HG02852 (cell line): ENCODE measurements at regions not wholly inside any gene's neighbourhood (a gene's known extent, or its start where the extent isn't known, plus 50 kb on each side); places are given as distances from the start of the nearest gene placed in this dataset.

Experiments
- ATAC-seq: cut with Tn5 transposase; IDR thresholded peaks from one replicate; pipeline ENCODE4 v1.9.1; 2021; ENCODE audit warnings: mild to moderate bottlenecking, moderate library complexity; ENCODE audit not compliant: unreplicated experiment

DNA sequence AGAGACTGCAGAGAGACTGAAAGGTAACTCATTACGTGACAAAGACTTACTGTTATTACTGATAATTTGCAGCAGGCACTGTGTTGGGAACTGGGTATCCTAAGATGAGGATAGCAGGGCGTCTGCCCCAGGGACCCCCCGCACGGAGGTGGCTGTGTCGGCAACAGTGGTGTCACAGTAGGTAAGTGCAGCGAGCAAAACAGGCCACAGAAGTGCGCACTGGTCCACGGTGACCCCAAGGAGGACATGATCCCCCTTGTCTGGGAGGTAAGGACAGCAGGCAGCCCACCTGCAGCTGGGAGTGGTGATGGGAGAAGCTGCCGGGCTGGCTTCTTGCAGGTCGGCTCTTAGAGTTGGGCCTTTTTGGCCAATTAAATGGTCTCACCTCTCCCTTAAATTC lies 82.9 kb downstream of the FAM43A start:
- no peak for ATAC-seq

DNA sequence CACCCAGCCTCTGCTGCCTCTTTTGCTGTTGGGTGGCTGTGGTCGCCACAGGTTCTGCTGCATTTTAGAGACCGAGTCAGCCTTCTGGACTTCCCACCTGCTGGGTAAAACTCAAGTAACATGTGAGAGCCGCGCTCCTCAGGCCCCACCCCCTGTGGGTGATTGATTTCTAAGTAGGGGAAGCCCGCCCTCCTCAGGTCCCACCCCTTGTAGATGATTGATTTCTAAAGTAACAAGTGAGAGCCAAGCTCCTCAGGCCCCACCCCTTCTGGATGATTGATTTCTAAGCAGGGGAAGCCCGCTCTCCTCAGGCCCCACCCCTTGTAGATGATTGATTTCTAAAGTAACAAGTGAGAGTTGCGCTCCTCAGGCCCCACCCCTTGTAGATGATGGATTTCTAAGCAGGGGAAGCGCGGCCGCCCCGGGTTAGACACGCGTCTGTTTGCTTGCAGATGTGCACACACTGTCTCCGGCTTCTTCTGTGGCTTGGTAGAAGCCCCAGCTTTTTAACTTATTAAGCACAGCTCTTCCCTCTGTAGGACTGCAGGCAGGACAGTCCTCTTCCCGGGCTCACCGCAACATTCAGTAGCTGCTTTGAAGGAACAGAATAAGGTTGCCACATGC lies 83.4 kb downstream of the FAM43A start:
- peak; percentile 95 for ATAC-seq

DNA sequence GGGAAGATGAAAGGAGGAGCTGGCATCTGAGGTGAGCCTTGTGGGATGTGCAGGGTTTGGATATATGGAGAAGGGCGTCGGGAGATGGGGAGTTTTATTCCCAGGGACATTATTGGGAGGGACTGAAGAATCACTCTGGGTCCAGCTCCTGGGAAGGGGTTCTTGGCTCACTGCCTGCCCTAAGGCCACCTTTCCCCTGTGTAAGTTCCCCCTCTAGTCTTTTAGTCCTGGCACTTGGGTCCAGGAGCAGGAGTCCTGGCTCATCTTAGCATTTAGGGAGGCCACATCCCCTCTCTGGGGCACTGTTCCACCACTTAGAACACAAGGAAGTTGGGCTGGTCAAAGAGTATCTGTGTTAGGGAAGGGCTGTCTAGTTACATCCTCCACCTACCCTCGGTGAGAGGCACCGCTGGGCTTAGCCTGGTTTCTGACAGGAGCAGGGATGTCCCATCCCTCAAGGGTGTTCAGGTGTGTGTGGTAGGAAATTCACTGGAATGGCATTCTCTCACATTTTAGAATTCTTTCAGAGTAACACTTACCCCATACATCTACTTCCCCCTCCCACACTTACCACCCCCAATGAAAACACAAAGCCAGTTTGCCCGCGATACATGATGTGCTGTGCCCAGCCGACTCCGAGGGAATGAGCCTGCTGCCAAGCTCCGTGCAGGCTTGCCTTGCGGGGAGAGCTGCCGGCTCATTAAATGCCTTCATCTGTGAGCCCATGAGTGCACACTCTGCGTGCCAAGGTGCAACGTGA lies 86.7 kb downstream of the FAM43A start:
- no peak for ATAC-seq

DNA sequence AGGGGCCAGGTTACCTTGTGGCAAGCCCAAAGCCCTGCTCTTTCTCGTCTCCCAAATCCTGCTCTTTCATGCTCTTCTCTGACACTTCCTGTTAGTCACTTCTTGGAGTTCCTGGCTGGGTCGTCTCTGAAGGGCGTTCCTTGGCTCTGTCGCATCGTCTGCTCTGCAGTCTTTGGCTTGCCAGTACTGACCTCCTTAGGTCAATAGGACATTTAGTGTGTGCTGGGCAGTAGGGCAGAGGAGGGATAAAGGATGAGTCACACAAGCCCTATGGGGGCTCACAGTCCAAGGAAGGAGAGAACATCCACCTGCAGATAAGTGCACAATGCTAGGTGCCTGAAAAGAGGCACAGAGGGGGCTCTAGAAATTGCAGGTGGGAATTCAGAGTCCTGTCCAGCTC lies 87.5 kb downstream of the FAM43A start:
- no peak for ATAC-seq

DNA sequence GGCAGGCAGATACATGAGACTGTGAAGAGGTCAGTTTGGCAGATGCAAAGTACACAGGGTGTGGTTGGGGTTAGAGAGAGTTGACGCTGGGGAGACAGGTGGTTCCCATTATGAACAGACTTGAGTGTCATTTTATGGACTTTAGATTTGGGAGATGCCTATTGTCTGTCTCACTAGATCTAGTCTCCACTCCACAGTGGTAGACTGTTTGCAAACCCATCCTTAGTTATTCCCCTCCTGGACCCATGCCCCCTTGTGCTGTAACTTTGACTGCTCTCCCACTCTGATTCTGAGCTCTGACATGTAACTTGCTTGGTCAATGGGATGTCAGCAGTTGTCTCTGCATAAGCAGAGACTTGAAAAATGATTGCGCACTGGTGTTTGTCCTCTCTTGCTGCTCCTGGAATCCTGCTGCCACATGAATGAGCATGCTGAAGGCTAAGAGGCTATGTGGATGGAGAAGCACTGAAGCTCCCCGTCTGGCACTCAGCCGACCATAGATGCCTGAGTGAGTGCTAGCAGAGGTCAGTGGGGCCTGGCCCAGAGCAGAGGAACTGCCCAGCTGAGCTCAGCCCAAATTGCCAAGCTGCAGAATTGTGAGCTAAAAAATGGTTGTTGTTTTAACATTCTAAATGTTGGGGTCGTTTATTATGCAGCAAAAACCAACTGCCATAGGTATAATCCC lies 88.2 kb downstream of the FAM43A start:
- ATAC-seq: no peak

DNA sequence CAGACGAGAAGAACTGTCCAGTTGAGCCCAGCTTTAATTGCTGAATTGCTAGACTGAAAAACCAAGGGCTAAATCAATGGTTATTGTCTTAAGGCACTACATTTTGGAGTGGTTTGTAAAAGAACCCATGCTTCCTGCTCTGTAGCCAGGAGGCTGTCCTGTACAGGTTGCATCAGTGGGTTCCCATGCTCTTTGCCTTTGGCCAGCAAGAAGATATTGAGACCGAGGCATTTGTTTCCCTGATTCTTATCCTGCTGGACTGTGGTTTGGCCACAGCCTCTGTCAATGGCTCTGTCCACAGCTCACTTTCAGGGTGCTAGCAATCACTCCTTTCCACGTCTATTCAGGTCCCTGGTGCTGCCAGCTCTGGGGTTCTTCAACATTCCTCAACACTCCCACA lies 89.6 kb downstream of the FAM43A start:
- no peak for ATAC-seq

DNA sequence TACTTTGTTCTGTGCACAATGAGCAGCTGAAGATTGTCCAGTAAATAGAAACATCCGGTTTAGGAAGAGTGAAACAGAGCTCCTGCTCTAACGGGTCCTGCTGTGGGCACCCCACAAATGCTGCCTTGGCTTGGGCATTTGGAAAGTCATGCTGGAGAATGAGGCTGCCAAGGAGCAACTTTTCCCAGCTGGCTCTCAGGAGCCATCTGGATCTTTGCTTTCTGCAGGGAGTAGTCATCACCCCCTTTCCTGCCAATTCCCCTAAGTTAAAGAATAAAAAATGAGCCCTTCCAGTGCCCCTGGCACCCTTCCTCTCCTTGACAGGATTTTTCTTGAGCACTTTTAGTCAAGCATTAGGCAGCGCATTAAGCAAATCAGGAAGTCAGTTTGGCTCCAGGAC lies 90.0 kb downstream of the FAM43A start:
- no peak for ATAC-seq

DNA sequence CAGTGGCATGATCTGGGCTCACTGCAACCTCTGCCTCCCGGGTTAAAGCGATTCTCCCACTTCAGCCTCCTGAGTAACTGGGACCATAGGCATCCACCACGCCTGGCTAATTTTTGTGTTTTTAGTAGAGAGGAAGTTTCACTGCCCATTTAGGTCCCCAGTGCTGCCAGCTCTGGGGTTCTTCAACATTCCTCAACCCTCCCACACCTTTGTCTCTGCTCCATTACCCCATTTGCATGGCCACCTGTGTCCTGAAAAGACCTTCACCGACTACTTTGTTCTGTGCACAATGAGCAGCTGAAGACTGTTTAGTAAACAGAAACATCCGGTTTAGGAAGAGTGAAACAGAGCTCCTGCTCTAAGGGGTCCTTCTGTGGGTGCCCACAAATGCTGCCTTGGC lies 92.0 kb downstream of the FAM43A start:
- no peak for ATAC-seq

DNA sequence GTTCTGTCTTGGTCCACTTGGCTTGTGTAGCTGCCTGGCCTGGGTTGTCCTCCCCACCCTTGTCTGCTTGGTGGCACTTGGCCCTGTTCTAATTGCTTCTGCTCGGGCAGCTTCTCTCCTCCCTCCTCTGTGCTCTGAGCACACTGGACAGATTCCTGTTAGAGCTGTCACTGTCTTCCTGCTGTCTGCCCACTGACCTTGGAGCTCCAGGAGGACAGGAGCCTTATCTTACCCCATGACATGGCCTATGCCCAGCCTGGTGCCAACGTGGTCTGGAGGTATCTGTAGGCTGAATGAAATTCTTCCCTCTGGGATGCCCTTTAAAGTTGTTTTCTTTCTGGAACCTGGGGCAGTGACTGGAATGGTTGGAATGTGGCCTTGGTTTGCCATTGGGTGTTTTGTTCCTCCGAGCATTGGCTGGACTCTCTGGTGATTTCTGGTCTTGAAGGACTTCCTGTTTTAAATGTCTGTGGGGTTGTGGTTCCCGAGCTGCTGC lies 94.1 kb downstream of the FAM43A start:
- ATAC-seq: no peak

DNA sequence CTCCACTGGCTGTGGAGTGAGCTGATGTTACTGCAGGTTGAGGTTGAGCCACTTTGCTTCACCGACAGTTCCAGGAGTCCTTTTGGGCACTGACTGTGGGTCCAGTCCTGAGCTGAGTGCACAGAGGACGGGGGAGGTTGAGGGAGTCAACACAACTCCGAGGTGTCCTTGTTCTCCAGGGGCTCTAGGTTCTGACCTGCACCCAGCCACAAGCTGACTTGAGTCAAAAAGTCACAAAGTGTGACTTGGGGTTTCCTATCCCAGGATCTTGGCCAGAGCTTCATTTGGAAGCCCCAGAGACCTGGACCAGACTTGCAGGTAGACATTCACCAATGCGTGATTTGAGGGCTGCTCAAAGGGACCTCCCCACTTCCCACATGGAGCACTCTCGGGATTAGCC lies 95.0 kb downstream of the FAM43A start:
- ATAC-seq: no peak

DNA sequence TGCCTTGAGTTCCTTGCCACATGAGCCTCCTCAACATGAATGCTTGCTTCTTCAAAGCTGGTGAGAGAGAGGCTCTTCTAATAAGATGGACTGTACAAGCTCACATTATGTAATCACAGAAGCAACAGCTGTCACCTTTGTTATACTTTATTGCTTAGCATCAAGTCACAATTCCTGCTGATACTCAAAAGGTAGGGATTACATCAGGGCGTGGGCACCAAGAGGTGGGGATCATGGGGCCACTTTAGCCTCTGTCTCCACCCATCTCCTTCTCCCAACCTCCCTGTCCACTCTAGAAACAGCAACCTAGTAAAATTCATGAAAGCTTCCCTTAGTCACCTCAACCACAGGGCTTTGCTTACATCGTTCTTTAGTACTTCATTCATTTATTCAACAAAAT lies 95.9 kb downstream of the FAM43A start:
- no peak for ATAC-seq

DNA sequence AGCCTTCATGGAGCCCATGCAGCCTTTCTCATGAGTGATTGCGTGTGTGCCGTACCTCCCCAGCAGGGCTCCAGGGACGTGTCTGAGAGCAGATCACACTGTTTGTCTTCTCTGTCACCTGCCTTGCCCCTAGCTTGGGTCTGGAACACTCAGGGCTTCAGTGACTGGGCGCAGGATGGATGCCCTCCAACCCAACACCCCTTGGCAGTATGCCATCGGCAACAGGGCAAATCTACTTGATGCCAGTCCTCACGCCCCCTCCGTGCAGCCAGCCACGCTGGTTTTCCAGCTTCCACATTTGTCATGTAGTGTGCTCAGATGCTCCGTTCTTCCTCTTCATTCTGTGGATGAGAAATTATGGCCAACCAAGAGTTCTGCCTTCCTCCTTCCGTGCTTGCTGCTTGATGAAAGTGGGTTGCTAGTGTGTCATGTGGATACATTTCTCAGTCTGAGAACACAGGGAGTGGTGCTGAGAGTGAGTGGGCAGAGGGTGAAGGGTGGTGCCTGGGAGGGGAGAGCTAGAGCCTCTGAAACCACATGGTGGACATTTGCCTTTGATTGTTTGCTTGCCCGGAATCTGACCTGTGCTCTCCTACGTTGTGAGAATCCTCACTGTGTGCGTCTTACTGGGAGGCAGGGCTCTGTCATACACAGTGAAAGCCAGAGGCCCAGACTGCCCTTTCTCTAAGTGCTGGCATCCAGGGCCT lies 97.2 kb downstream of the FAM43A start:
- ATAC-seq: no peak

DNA sequence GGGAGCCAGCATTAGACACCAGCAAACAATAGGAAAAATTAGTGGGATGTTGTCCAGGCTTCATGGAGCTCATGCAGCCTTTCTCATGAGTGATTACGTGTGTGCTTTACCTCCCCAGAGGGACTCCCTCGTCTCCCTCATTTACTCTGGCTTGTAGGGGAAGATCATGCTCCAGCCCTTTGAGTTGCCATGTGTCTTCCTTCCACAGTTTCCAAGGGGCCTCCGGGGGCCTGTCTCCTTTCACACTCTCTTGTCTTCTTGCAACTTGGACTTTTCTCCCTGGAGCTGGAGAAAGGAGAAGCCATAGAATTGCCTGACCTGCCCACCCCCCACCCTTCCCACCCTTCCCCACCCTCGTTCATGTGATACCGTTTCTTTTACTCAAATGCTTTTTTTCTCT lies 98.7 kb downstream of the FAM43A start:
- no peak for ATAC-seq

DNA sequence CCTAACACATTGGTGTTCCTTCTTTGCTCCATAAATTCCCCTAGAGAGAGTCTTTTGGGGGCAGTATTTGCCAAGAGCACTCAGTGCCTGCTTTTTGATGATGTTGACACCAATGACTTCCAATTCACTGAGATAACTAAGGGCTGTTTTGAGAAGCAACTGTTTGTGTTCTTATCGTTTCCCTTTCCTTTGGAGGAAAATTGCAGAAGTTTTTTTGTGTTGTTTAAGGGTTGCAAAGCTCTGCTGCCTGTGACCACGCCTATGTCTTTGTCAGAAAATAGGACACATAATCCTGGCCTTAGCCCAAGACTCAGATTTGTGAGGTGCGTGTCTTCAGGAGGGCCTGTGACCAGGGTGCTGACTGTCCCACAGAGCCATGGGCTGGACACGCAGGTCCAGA lies 99.6 kb downstream of the FAM43A start:
- ATAC-seq: no peak

DNA sequence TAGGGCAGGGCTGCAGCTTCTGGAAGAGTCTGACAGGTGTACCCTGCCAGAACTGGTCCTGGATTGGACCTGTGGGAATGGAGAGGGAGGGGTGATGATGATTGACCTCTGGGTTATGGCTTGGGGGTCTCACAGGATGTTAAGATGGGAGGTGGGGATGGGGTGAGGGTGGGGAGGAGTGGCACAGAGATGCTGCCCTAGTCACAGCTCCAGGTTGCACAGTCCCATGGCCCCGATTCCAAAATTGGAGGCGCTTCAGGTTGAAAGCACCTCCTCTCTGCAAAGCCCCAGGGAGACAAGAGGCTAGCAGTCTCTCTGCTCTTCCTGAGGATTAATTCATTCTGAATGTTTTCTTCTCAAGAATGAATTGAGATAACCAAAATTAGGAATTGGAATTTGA lies 101.4 kb downstream of the FAM43A start:
- ATAC-seq: no peak

DNA sequence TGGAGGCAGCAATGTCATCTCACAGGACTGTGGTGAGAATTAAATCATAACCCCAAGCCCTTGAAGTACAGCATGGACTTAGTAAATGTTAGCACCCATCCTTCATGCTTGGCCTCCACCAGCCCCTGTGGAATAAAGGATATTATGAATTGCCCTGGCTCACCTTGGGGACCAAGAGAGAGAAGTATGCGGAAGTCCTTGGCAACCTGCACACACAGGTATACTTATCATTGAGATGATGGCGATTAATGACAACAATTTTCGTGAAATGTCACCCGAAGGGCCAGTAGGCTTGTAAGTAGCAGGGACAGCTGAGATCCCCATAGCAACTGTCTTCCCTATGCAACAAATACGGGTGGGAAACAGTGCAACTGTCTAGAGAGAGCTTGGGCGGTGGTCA lies 102.0 kb downstream of the FAM43A start:
- ATAC-seq: no peak

DNA sequence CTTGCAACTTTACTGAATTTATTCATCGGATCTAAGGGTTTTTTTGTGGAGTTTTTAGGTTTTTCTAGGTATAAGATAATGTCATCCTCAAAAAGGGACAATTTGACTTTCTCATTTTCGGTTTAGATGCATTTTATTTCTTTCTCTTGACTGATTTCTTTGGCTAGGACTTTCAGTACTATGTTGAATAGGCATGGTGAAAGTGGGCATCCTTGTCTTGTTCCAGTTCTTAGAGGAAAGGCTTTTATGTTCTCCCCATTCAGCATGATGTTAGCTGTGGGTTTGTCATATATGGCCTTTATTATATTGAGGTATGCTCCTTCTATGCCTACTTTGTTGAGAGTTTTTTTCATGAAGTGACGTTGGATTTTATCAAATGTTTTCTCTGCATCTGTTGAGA lies 106.7 kb downstream of the FAM43A start:
- no peak for ATAC-seq

DNA sequence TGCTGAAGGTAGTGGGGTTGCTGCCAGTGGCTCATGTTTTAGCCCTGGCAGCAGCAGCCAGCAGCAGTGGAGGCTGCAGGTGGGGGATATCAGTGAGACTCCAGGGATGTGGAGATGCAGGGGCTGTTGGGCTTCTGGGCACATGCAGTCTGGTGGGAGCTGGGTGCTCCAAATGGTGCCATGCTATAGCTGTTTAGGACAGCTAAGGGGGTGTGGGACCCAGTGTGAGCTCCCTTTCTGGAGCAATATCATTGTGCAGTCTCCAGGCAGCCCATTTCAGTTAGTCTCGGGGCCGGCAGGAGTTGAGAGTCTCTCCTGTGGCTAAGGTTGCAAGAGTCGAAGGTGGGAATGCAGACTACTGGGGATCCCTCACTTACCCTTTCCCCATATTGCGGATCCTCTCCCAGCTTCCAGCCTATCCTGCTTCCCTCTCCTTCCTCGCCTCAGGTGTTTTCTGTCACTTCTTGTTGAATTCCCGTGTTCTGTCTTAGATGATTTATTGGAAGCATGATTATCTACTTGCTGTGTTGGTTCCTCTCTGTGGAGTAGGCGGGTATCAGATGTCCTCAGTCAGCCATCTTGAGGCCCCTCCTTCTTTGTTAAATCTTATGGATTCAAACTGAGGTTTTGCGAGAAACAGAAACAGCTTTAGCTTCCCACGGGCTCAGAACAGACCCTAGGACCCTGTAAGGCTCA lies 112.0 kb downstream of the FAM43A start:
- ATAC-seq: no peak

DNA sequence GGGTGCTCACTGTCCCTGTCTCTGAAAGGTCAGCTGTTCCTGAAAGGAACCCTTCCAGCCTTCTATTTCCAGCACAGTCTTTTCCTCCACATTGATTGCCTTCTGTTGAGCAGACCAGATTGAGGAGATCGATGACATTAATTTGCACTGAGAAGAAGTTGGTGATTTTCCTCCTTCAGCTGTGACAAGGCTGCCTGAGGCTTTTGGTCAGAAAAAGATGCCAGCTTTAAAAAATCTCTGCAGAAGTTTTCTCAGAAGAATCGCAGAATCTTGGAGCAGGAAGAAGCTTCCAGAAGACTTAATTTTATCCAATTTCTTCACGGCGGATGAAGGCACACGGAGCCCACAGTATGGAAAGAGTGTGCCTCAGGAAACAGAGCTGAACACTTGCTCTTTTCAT lies 112.8 kb downstream of the FAM43A start:
- no peak for ATAC-seq

DNA sequence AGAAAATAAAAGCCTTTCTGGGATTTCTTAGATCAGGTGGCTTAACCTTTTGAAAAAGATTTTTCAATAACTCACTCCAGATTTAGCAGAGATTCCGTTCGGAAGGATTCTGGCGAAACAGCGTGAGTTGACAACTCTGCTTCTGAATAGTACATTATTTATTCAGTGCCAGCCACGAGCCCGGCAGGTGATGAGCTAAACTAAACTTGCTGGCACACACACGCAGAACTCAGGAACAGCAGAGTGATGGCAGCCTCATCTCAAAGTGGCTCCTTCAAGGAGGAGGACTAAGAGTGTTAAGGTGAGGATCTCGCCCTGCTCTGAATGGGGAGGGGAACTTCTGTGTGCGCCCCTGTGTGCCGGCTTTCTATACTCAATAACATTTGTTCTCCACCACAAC lies 114.3 kb downstream of the FAM43A start:
- no peak for ATAC-seq
